Right atrium auricular region (tissue), 2 donors: ENCODE measurements at regions not wholly inside any gene's neighbourhood (a gene's known extent, or its start where the extent isn't known, plus 50 kb on each side); places are given as distances from the start of the nearest gene placed in this dataset.

ENCODE experiments used
- DNase-seq: peaks from one replicate; pipeline ENCODE4 v3.0.0-alpha.2; 2019; ENCODE audit warnings: low spot score
- H3K27ac ChIP-seq, 2 donors: fragments of 200-600 bp; sonication (generic); 1 replicate in 1 of 2; 2 replicates in 1 of 2; pipeline ENCODE4 v1.5.1; 2016 to 2019
- H3K27me3 ChIP-seq, 2 donors: fragments of 200-600 bp; sonication (generic); one replicate each; pipeline versions ENCODE4 v1.5.1 to v1.6.0; 2017 to 2019
- H3K36me3 ChIP-seq: fragments of 200-600 bp; sonication (generic); one replicate; pipeline ENCODE4 v1.5.1; 2016
- H3K4me1 ChIP-seq, 2 donors: fragments of 200-600 bp; sonication (generic); one replicate each; pipeline versions ENCODE4 v1.5.1 to v1.6.0; 2017 to 2019
- H3K4me3 ChIP-seq, 2 donors: fragments of 200-600 bp; sonication (generic); 1 replicate in 1 of 2; 2 replicates in 1 of 2; pipeline ENCODE4 v1.5.1; 2017 to 2019; ENCODE audit warnings: mild to moderate bottlenecking in 1 of 2, moderate library complexity in 1 of 2
- H3K9me3 ChIP-seq, 2 donors: fragments of 200-600 bp; sonication (generic); one replicate each; pipeline ENCODE4 v1.5.1; 2019
- CTCF ChIP-seq, 2 donors: fragments of 200-600 bp; sonication (generic); IDR thresholded peaks; one replicate each; pipeline ENCODE4 v1.5.1; 2019; ENCODE audit warnings: antibody characterized with exemption in 2 of 2

- H3K9me3 ChIP-seq: no peaks in the 10 kb centered on the region
- H3K27ac ChIP-seq: no peak overlapping the region
- H3K36me3 ChIP-seq: no peaks in the 10 kb centered on the region
- no peaks in the 10 kb centered on the region for H3K4me1 ChIP-seq
- no peak for DNase-seq
- H3K27me3 ChIP-seq: no peaks in the 10 kb centered on the region
- TF ChIP-seq CTCF (IDR thresholded peaks at IDR 0.05): no peak
- no peak overlapping the region for H3K4me3 ChIP-seq
Measured at GRCh38 chrX:122512561-122513072, 671.5 kb upstream of the GRIA3 start.

- H3K36me3 ChIP-seq: no peaks in the 10 kb centered on the region
- H3K27me3 ChIP-seq: no peaks in the 10 kb centered on the region
- no peak for TF ChIP-seq CTCF (IDR thresholded peaks at IDR 0.05)
- no peaks in the 10 kb centered on the region for H3K9me3 ChIP-seq
- DNase-seq: no peak
- no peak overlapping the region for H3K27ac ChIP-seq
- no peaks in the 10 kb centered on the region for H3K4me1 ChIP-seq
- no peak overlapping the region for H3K4me3 ChIP-seq
Measured at GRCh38 chrX:122517786-122518185, 666.3 kb upstream of the GRIA3 start.

GRCh38 chrX:122545778-122546177, 638.3 kb upstream of the GRIA3 start:
- no peaks in the 10 kb centered on the region for H3K27me3 ChIP-seq
- H3K27ac ChIP-seq: no peak overlapping the region
- H3K9me3 ChIP-seq: no peaks in the 10 kb centered on the region
- H3K4me3 ChIP-seq: no peak overlapping the region
- no peak for TF ChIP-seq CTCF (IDR thresholded peaks at IDR 0.05)
- H3K36me3 ChIP-seq: no peaks in the 10 kb centered on the region
- DNase-seq: no peak
- no peaks in the 10 kb centered on the region for H3K4me1 ChIP-seq

- H3K4me1 ChIP-seq: no peaks in the 10 kb centered on the region
- no peaks in the 10 kb centered on the region for H3K9me3 ChIP-seq
- H3K36me3 ChIP-seq: no peaks in the 10 kb centered on the region
- no peak overlapping the region for H3K4me3 ChIP-seq
- no peak for TF ChIP-seq CTCF (IDR thresholded peaks at IDR 0.05)
- no peak overlapping the region for H3K27ac ChIP-seq
- H3K27me3 ChIP-seq: no peaks in the 10 kb centered on the region
- no peak for DNase-seq
Measured at GRCh38 chrX:122546269-122546668, 637.8 kb upstream of the GRIA3 start.

GRCh38 chrX:122552286-122552800, 631.7 kb upstream of the GRIA3 start:
- no peaks in the 10 kb centered on the region for H3K4me1 ChIP-seq
- H3K27ac ChIP-seq: no peak overlapping the region
- DNase-seq: no peak
- no peaks in the 10 kb centered on the region for H3K27me3 ChIP-seq
- no peak overlapping the region for H3K4me3 ChIP-seq
- no peaks in the 10 kb centered on the region for H3K36me3 ChIP-seq
- H3K9me3 ChIP-seq: no peaks in the 10 kb centered on the region
- TF ChIP-seq CTCF (IDR thresholded peaks at IDR 0.05): no peak

- no peak overlapping the region for H3K4me3 ChIP-seq
- no peaks in the 10 kb centered on the region for H3K36me3 ChIP-seq
- no peak for DNase-seq
- no peaks in the 10 kb centered on the region for H3K27me3 ChIP-seq
- H3K9me3 ChIP-seq: no peaks in the 10 kb centered on the region
- H3K4me1 ChIP-seq: no peaks in the 10 kb centered on the region
- H3K27ac ChIP-seq: no peak overlapping the region
- TF ChIP-seq CTCF (IDR thresholded peaks at IDR 0.05): no peak
Measured at GRCh38 chrX:122555925-122556324, 628.2 kb upstream of the GRIA3 start.
